Gastroesophageal sphincter (tissue), 3 donors: ENCODE measurements at regions not wholly inside any gene's neighbourhood (a gene's known extent, or its start where the extent isn't known, plus 50 kb on each side); places are given as distances from the start of the nearest gene placed in this dataset.

Experiments used
- POLR2A ChIP-seq, 2 donors: fragments of 450-650 bp; IDR thresholded peaks; one replicate each; pipeline ENCODE4 v1.6.1; 2017; ENCODE audit warnings: antibody characterized with exemption in 2 of 2, mild to moderate bottlenecking in 2 of 2, moderate library complexity in 1 of 2
- POLR2AphosphoS5 ChIP-seq: sonication (generic); formaldehyde crosslinking; IDR thresholded peaks from one replicate; pipeline ENCODE4 v1.6.1; 2017; ENCODE audit warnings: antibody characterized with exemption
- TF ChIP-seq, protein P1 (sequence below), 4 experiments: fragments of 200-600 bp in 2 of 4; fragments of 450-650 bp in 2 of 4; sonication (generic) in 1 of 4; IDR thresholded peaks; one replicate each; pipeline ENCODE4 v1.5.1; 2017 to 2019; ENCODE audit warnings: antibody characterized with exemption in 4 of 4, mild to moderate bottlenecking in 2 of 4, moderate library complexity in 2 of 4

DNA sequence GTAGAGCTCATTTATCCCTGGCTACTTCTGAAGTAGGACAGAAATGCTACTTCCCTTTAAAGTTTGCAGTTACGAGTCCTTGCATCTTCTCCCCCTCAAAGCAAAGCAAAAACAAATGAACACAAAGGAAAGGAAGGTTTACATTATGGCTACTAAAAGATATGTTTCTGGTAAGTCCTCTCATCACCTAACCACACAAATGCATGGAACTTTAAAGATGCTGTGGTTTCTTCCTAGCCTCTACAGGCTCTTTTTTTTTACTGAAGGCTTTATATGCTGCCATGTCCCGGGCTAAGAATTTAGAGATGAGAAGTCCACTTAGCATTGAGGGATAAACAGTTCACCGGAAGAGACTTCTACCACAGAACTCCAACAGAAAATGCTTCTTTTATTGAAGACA is 291.2 kb downstream of the SS18 start:
- TF ChIP-seq, protein P1, sequence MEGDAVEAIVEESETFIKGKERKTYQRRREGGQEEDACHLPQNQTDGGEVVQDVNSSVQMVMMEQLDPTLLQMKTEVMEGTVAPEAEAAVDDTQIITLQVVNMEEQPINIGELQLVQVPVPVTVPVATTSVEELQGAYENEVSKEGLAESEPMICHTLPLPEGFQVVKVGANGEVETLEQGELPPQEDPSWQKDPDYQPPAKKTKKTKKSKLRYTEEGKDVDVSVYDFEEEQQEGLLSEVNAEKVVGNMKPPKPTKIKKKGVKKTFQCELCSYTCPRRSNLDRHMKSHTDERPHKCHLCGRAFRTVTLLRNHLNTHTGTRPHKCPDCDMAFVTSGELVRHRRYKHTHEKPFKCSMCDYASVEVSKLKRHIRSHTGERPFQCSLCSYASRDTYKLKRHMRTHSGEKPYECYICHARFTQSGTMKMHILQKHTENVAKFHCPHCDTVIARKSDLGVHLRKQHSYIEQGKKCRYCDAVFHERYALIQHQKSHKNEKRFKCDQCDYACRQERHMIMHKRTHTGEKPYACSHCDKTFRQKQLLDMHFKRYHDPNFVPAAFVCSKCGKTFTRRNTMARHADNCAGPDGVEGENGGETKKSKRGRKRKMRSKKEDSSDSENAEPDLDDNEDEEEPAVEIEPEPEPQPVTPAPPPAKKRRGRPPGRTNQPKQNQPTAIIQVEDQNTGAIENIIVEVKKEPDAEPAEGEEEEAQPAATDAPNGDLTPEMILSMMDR (IDR thresholded peaks at IDR 0.05), result no peak
- TF ChIP-seq POLR2AphosphoS5 (no peak), POLR2A (IDR thresholded peaks at IDR 0.05) (no peak)
